H9 (cell line): ENCODE measurements at regions not wholly inside any gene's neighbourhood (a gene's known extent, or its start where the extent isn't known, plus 50 kb on each side); places are given as distances from the start of the nearest gene placed in this dataset.

ENCODE experiments used
- DNase-seq: peaks from one replicate; pipeline ENCODE4 v3.0.0-alpha.2; 2017
- H2AFZ ChIP-seq: one replicate; pipeline ENCODE4 v1.6.1; 2013; ENCODE audit warnings: mild to moderate bottlenecking, low read length, control low read depth, moderate library complexity
- H2AK5ac ChIP-seq: 2 replicates; pipeline ENCODE4 v1.6.1; 2013; ENCODE audit warnings: low read length, control low read depth, mixed read lengths; ENCODE audit not compliant: insufficient read length
- H2BK120ac ChIP-seq: one replicate; pipeline ENCODE4 v1.6.1; 2013; ENCODE audit warnings: low read depth, mild to moderate bottlenecking, low read length, control low read depth, inconsistent platforms; ENCODE audit not compliant: poor library complexity, severe bottlenecking
- H2BK12ac ChIP-seq: 2 replicates; pipeline ENCODE4 v1.6.1; 2013; ENCODE audit warnings: low read length, control low read depth, mixed read lengths, low read depth; ENCODE audit not compliant: insufficient read length
- H2BK15ac ChIP-seq: 2 replicates; pipeline ENCODE4 v1.6.1; 2013; ENCODE audit warnings: low read depth, low read length, control low read depth
- H2BK20ac ChIP-seq: one replicate; pipeline ENCODE4 v1.6.1; 2013; ENCODE audit warnings: low read depth, mild to moderate bottlenecking, low read length, control low read depth, inconsistent platforms; ENCODE audit not compliant: poor library complexity, severe bottlenecking
- H2BK5ac ChIP-seq: 2 replicates; pipeline ENCODE4 v1.6.1; 2013; ENCODE audit warnings: low read length, control low read depth, mixed read lengths; ENCODE audit not compliant: insufficient read length
- H3K14ac ChIP-seq: 2 replicates; pipeline ENCODE4 v1.6.1; 2013; ENCODE audit warnings: low read length, control low read depth; ENCODE audit not compliant: insufficient read depth
- H3K18ac ChIP-seq: 2 replicates; pipeline ENCODE4 v1.6.1; 2013; ENCODE audit warnings: low read depth, mild to moderate bottlenecking, mixed read lengths, low read length, control low read depth; ENCODE audit not compliant: insufficient read length
- H3K23ac ChIP-seq: 2 replicates; pipeline ENCODE4 v1.6.1; 2013; ENCODE audit warnings: low read length, control low read depth, mixed read lengths, low read depth; ENCODE audit not compliant: insufficient read length
- H3K23me2 ChIP-seq: 2 replicates; pipeline ENCODE4 v1.6.1; 2013; ENCODE audit warnings: low read depth, mild to moderate bottlenecking, mixed read lengths, low read length, control low read depth; ENCODE audit not compliant: insufficient read length, poor library complexity, severe bottlenecking
- H3K27ac ChIP-seq: 2 replicates; pipeline ENCODE4 v1.5.1; 2013; ENCODE audit warnings: low read length, control low read depth, mixed read lengths, low read depth; ENCODE audit not compliant: insufficient read length
- H3K27me3 ChIP-seq: 2 replicates; pipeline ENCODE4 v1.6.1; 2013; ENCODE audit warnings: low read length, control low read depth, inconsistent platforms; ENCODE audit not compliant: insufficient read depth
- H3K4ac ChIP-seq: 2 replicates; pipeline ENCODE4 v1.6.1; 2013; ENCODE audit warnings: low read depth, mild to moderate bottlenecking, control low read depth, inconsistent platforms, low read length, moderate library complexity
- H3K4me1 ChIP-seq: 2 replicates; pipeline ENCODE4 v1.6.1; 2013; ENCODE audit warnings: low read length, control low read depth, inconsistent platforms; ENCODE audit not compliant: insufficient read depth
- H3K4me2 ChIP-seq: 2 replicates; pipeline ENCODE4 v1.6.1; 2013; ENCODE audit warnings: low read length, control low read depth, mixed read lengths; ENCODE audit not compliant: insufficient read length, insufficient read depth
- H3K56ac ChIP-seq: 2 replicates; pipeline ENCODE4 v1.6.1; 2013; ENCODE audit warnings: low read depth, mild to moderate bottlenecking, mixed read lengths, low read length, control low read depth; ENCODE audit not compliant: insufficient read length
- H3K79me1 ChIP-seq: 2 replicates; pipeline ENCODE4 v1.6.1; 2013; ENCODE audit warnings: low read depth, mild to moderate bottlenecking, moderate library complexity, low read length, control low read depth, inconsistent platforms; ENCODE audit not compliant: insufficient read depth, poor library complexity, severe bottlenecking
- H3K79me2 ChIP-seq: 2 replicates; pipeline ENCODE4 v1.6.1; 2013; ENCODE audit warnings: low read length, control low read depth, inconsistent platforms; ENCODE audit not compliant: insufficient read depth
- H3K9ac ChIP-seq: 2 replicates; pipeline ENCODE4 v1.6.1; 2013; ENCODE audit warnings: low read length, control low read depth, mixed read lengths; ENCODE audit not compliant: insufficient read length; ENCODE audit errors: extremely low read depth
- H3K9me3 ChIP-seq: one replicate; pipeline ENCODE4 v1.6.1; 2013; ENCODE audit warnings: low read depth, low read length, inconsistent platforms; ENCODE audit not compliant: control insufficient read depth
- H3T11ph ChIP-seq: one replicate; pipeline ENCODE4 v1.6.1; 2013; ENCODE audit warnings: mild to moderate bottlenecking, low read length, control low read depth, inconsistent platforms
- H4K20me1 ChIP-seq: one replicate; pipeline ENCODE4 v1.6.1; 2013; ENCODE audit not compliant: control insufficient read depth, insufficient read length, insufficient read depth
- H4K5ac ChIP-seq: 2 replicates; pipeline ENCODE4 v1.6.1; 2013; ENCODE audit warnings: low read depth, mild to moderate bottlenecking, mixed read lengths, low read length, control low read depth; ENCODE audit not compliant: insufficient read length
- H4K8ac ChIP-seq: replicated peaks from 2 replicates; pipeline ENCODE4 v1.6.1; 2013; ENCODE audit warnings: low read length, control low read depth, mixed read lengths, low read depth; ENCODE audit not compliant: insufficient read length
- H4K91ac ChIP-seq: 2 replicates; pipeline ENCODE4 v1.6.1; 2013; ENCODE audit warnings: low read depth, mild to moderate bottlenecking, moderate library complexity, mixed read lengths, low read length, control low read depth; ENCODE audit not compliant: insufficient read length
- H3K27ac Mint-ChIP-seq, 3 experiments: 2 replicates in 2 of 3; 3 replicates in 1 of 3; pipeline ENCODE4 v1.8.0; 2020 to 2021; ENCODE audit warnings: mixed read lengths in 3 of 3, mild to moderate bottlenecking in 1 of 3, moderate library complexity in 1 of 3
- H3K27me3 Mint-ChIP-seq: 2 replicates; pipeline ENCODE4 v1.8.0; 2021; ENCODE audit warnings: low read depth, mild to moderate bottlenecking, moderate library complexity, mixed read lengths
- H3K36me3 Mint-ChIP-seq, 3 experiments: 2 replicates in 2 of 3; 3 replicates in 1 of 3; pipeline ENCODE4 v1.8.0; 2020 to 2021; ENCODE audit warnings: low read depth in 3 of 3, mixed read lengths in 3 of 3; ENCODE audit not compliant: insufficient read depth in 1 of 3
- H3K4me1 Mint-ChIP-seq, 2 experiments: 2 replicates each; pipeline ENCODE4 v1.8.0; 2020; ENCODE audit warnings: mixed read lengths in 2 of 2
- H3K4me3 Mint-ChIP-seq, 2 experiments: 2 replicates in 1 of 2; 3 replicates in 1 of 2; pipeline ENCODE4 v1.8.0; 2020 to 2021; ENCODE audit warnings: mild to moderate bottlenecking in 2 of 2, mixed read lengths in 2 of 2, moderate library complexity in 1 of 2
- H3K9me3 Mint-ChIP-seq, 2 experiments: 2 replicates in 1 of 2; 3 replicates in 1 of 2; pipeline ENCODE4 v1.8.0; 2020; ENCODE audit warnings: mild to moderate bottlenecking in 2 of 2, mixed read lengths in 2 of 2, moderate library complexity in 1 of 2
- CTCF ChIP-seq: fragments of 200-600 bp; sonication (generic); conservative IDR thresholded peaks from 3 replicates; pipeline ENCODE4 v1.8.0; 2021; ENCODE audit warnings: antibody characterized with exemption, mild to moderate bottlenecking
- WGBS: extraction: QIAGEN DNeasy Blood & Tissue Kit; methylation state at CpG from one replicate; pipeline ENCODE4 v1.1.7; 2013; ENCODE audit warnings: missing lambda C conversion rate, low lambda C conversion rate, mixed read lengths; ENCODE audit not compliant: insufficient read length; ENCODE audit errors: extremely low coverage; 5-methylcytosine and 5-hydroxymethylcytosine counted together

GRCh38 chr13:80475718-80476117 lies 134.8 kb upstream of the SPRY2 start:
- no peaks in the 10 kb centered on the region for H3K4me1 ChIP-seq
- Mint-ChIP-seq H3K4me3 (no peak overlapping the region), H3K27ac (no peak overlapping the region), H3K9me3 (no peaks in the 10 kb centered on the region), H3K27me3 (no peaks in the 10 kb centered on the region), H3K36me3 (no peaks in the 10 kb centered on the region), H3K4me1 (no peaks in the 10 kb centered on the region)
- no peak overlapping the region for H2AK5ac ChIP-seq
- H3K18ac ChIP-seq: no peak overlapping the region
- no peaks in the 10 kb centered on the region for H3K27me3 ChIP-seq
- no peak overlapping the region for H4K5ac ChIP-seq
- TF ChIP-seq CTCF: peak; percentile 32; the same call in 2 of the 3 replicates
- no peak overlapping the region for H4K91ac ChIP-seq
- H3K23me2 ChIP-seq: no peaks in the 10 kb centered on the region
- no peak overlapping the region for H3K4ac ChIP-seq
- no peak overlapping the region for H3K4me2 ChIP-seq
- H3K79me1 ChIP-seq: no peaks in the 10 kb centered on the region
- no peak overlapping the region for H3K23ac ChIP-seq
- H3K9me3 ChIP-seq: no peaks in the 10 kb centered on the region
- no peak overlapping the region for H2BK120ac ChIP-seq
- H3K56ac ChIP-seq: no peak overlapping the region
- H2BK5ac ChIP-seq: no peak overlapping the region
- H2BK15ac ChIP-seq: no peak overlapping the region
- H4K20me1 ChIP-seq: no peaks in the 10 kb centered on the region
- DNase-seq: no peak
- no peak overlapping the region for H4K8ac ChIP-seq
- H3K79me2 ChIP-seq: no peaks in the 10 kb centered on the region
- H2BK12ac ChIP-seq: no peak overlapping the region
- no peak overlapping the region for H3K9ac ChIP-seq
- no peak overlapping the region for H3T11ph ChIP-seq
- WGBS: no CpG with 5 or more reads among the region's 2 CpGs
- no peak overlapping the region for H3K27ac ChIP-seq
- no peak overlapping the region for H3K14ac ChIP-seq
- H2BK20ac ChIP-seq: no peak overlapping the region
- no peak overlapping the region for H2AFZ ChIP-seq
